ENCODE measurements at regions not wholly inside any gene's neighbourhood (a gene's known extent, or its start where the extent isn't known, plus 50 kb on each side); places are given as distances from the start of the nearest gene placed in this dataset. TPM values are rescaled to one million over a fixed set of nuclear protein-coding genes. Genes with fewer than 3 reads are reported as not detected.
"Not testable (repeated sequence)": the region's sequence is repeated elsewhere in the genome, so short reads cannot be mapped to it uniquely, and the experiment has no call there.

- H3K18ac ChIP-seq (ENCODE audit: low read length); H3K79me2 ChIP-seq (ENCODE audit: control insufficient read depth, insufficient read depth, low read length); H3K36me3 ChIP-seq (ENCODE audit: control insufficient read depth, insufficient read depth, low read length); H4K5ac ChIP-seq (ENCODE audit: low read length); H3K23ac ChIP-seq (ENCODE audit: low read length); H3K79me1 ChIP-seq (ENCODE audit: low read length); H3K56ac ChIP-seq (ENCODE audit: low read length); H4K8ac ChIP-seq (ENCODE audit: low read depth, low read length); H3K4ac ChIP-seq (ENCODE audit: low read depth, low read length); H3K4me3 ChIP-seq (ENCODE audit: low read length); H2BK5ac ChIP-seq (ENCODE audit: low read length); H2BK15ac ChIP-seq (replicated peaks; ENCODE audit: low read depth); H2BK120ac ChIP-seq (ENCODE audit: low read depth, low read length); H3K4me2 ChIP-seq (ENCODE audit: low read length); H3K9ac ChIP-seq (ENCODE audit: low read length); H3K27ac ChIP-seq (ENCODE audit: low read depth, low read length); H2AK5ac ChIP-seq (ENCODE audit: low read length); H3K27me3 ChIP-seq (ENCODE audit: insufficient read depth, low read length, poor library complexity); H3K4me1 ChIP-seq (ENCODE audit: control insufficient read depth, low read depth, low read length): not testable (repeated sequence)
- peak; percentile 6 for DNase-seq
- WGBS (ENCODE audit: extremely low coverage, insufficient coverage, low lambda C conversion rate): no CpG with 5 or more reads among the region's 3 CpGs
These were observed 637.9 kb downstream of the TP53TG3F start for GRCh38 chr16:34097326-34097725.

GRCh38 chr16:34098033-34098432 is 638.6 kb downstream of the TP53TG3F start:
- H3K36me3 ChIP-seq (ENCODE audit: control insufficient read depth, insufficient read depth, low read length); H3K23ac ChIP-seq (ENCODE audit: low read length); H2AK5ac ChIP-seq (ENCODE audit: low read length); H3K9ac ChIP-seq (ENCODE audit: low read length); H3K18ac ChIP-seq (ENCODE audit: low read length); H3K27me3 ChIP-seq (ENCODE audit: insufficient read depth, low read length, poor library complexity); H3K56ac ChIP-seq (ENCODE audit: low read length); H3K79me2 ChIP-seq (ENCODE audit: control insufficient read depth, insufficient read depth, low read length); H3K27ac ChIP-seq (ENCODE audit: low read depth, low read length); H3K4me1 ChIP-seq (ENCODE audit: control insufficient read depth, low read depth, low read length); H2BK5ac ChIP-seq (ENCODE audit: low read length); H3K4me3 ChIP-seq (ENCODE audit: low read length); H3K4ac ChIP-seq (ENCODE audit: low read depth, low read length); H3K79me1 ChIP-seq (ENCODE audit: low read length); H4K5ac ChIP-seq (ENCODE audit: low read length); H2BK120ac ChIP-seq (ENCODE audit: low read depth, low read length); H4K8ac ChIP-seq (ENCODE audit: low read depth, low read length); DNase-seq; H2BK15ac ChIP-seq (replicated peaks; ENCODE audit: low read depth); H3K4me2 ChIP-seq (ENCODE audit: low read length): not testable (repeated sequence)

- H2BK15ac ChIP-seq (replicated peaks; ENCODE audit: low read depth); H3K36me3 ChIP-seq (ENCODE audit: control insufficient read depth, insufficient read depth, low read length); H3K18ac ChIP-seq (ENCODE audit: low read length); H3K4me3 ChIP-seq (ENCODE audit: low read length); H3K4me2 ChIP-seq (ENCODE audit: low read length); H4K5ac ChIP-seq (ENCODE audit: low read length); H3K23ac ChIP-seq (ENCODE audit: low read length); H3K4ac ChIP-seq (ENCODE audit: low read depth, low read length); H3K4me1 ChIP-seq (ENCODE audit: control insufficient read depth, low read depth, low read length); H3K56ac ChIP-seq (ENCODE audit: low read length); H3K79me1 ChIP-seq (ENCODE audit: low read length); DNase-seq; H2AK5ac ChIP-seq (ENCODE audit: low read length); H4K8ac ChIP-seq (ENCODE audit: low read depth, low read length); H2BK5ac ChIP-seq (ENCODE audit: low read length); H3K27ac ChIP-seq (ENCODE audit: low read depth, low read length); H3K9ac ChIP-seq (ENCODE audit: low read length); H3K79me2 ChIP-seq (ENCODE audit: control insufficient read depth, insufficient read depth, low read length); H3K27me3 ChIP-seq (ENCODE audit: insufficient read depth, low read length, poor library complexity); H2BK120ac ChIP-seq (ENCODE audit: low read depth, low read length): not testable (repeated sequence)
- 100% methylated on average over 1 of the region's 2 CpGs for WGBS (ENCODE audit: extremely low coverage, insufficient coverage, low lambda C conversion rate)
These were observed 639.6 kb downstream of the TP53TG3F start for GRCh38 chr16:34099028-34099427.

Small RNAs in the stretch of these regions (small RNA-seq; reads per million reads assigned to genes)
- not detected for gene AC133561.3 (ENCODE audit: insufficient read depth)
- not detected for gene AC133561.4 (ENCODE audit: insufficient read depth)
- not detected for gene AC140658.4 (ENCODE audit: insufficient read depth)

Data from mesendoderm (in vitro differentiated cells).